ENCODE measurements at regions not wholly inside any gene's neighbourhood (a gene's known extent, or its start where the extent isn't known, plus 50 kb on each side); places are given as distances from the start of the nearest gene placed in this dataset.
A peak's percentile ranks its signal among the peaks of the same experiment; 100 is the strongest.

DNA sequence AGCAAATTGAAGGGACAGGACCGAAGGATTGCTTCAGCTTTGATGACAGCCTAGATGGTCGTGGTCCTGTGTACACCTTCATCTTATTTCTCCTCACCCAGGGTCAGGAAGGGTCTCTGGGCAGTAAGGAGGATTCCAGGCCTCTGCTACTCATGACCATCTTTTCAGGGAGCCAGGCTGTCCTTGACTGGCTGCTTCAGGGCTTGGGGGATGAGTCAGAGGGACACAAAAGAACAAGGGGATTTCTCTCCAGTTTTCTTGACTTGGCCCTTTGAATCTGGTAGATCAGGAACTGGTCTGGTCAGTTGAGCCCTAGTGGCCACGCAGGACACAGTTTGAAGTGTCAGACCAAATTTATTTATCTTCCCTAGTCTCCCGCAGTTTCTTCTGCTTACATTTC lies 402.1 kb upstream of the CHD6 start:
- TF ChIP-seq, protein P1, sequence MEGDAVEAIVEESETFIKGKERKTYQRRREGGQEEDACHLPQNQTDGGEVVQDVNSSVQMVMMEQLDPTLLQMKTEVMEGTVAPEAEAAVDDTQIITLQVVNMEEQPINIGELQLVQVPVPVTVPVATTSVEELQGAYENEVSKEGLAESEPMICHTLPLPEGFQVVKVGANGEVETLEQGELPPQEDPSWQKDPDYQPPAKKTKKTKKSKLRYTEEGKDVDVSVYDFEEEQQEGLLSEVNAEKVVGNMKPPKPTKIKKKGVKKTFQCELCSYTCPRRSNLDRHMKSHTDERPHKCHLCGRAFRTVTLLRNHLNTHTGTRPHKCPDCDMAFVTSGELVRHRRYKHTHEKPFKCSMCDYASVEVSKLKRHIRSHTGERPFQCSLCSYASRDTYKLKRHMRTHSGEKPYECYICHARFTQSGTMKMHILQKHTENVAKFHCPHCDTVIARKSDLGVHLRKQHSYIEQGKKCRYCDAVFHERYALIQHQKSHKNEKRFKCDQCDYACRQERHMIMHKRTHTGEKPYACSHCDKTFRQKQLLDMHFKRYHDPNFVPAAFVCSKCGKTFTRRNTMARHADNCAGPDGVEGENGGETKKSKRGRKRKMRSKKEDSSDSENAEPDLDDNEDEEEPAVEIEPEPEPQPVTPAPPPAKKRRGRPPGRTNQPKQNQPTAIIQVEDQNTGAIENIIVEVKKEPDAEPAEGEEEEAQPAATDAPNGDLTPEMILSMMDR (IDR thresholded peaks at IDR 0.05; ENCODE audit: control extremely low read depth, extremely low read depth), result no peak
- DNase-seq (no peak), ATAC-seq (ENCODE audit: insufficient read depth, low FRiP score) (no peak)
- no peaks in the 10 kb centered on the region for H3K36me3 ChIP-seq (ENCODE audit: control insufficient read depth in 4 of 4, insufficient read depth in 4 of 4, low read length in 4 of 4)
- no peaks in the 10 kb centered on the region for H3K27me3 ChIP-seq (ENCODE audit: control insufficient read depth in 3 of 3, insufficient read depth in 3 of 3, low read length in 2 of 3)
- H3K4me3 ChIP-seq, result no peak overlapping the region
- no peaks in the 10 kb centered on the region for H3K9me3 ChIP-seq (ENCODE audit: control insufficient read depth in 4 of 4, insufficient read depth in 3 of 4, low read length in 3 of 4)
- WGBS, 2 donors, result 64 to 65% methylated on average over 4 of the region's 4 CpGs
- H3K9ac ChIP-seq (ENCODE audit: insufficient read depth in 1 of 2, low read length in 2 of 2), result no peak overlapping the region
- H3K27ac ChIP-seq (ENCODE audit: low read depth in 1 of 2, low read length in 1 of 2), result no peak overlapping the region
- no peaks in the 10 kb centered on the region for H3K4me1 ChIP-seq (ENCODE audit: control insufficient read depth in 5 of 5, insufficient read depth in 5 of 5, low read length in 5 of 5)

DNA sequence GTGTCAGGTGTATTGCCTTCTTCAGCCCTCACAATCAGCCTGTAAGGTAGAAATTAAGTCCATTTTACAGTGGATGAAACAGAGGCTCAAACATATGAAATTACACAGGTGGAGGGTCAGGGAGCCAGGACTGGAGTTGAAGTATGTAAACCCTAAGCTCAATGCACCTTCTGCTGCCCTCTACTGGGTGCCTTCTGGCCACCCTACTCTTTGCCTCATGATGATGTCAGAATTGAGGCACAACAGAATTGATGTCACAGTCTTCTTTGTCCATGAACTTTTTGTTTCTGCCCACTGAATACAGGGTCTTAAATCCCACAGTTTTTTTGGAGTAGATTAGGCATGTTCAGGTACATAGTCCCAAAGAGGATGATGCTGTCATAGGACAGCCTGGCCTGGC lies 400.8 kb upstream of the CHD6 start:
- peak in 1 of 3 donors; percentile 12 for DNase-seq
- Histone ChIP-seq H3K9ac (ENCODE audit: insufficient read depth in 1 of 2, low read length in 2 of 2) (no peak overlapping the region), H3K9me3 (ENCODE audit: control insufficient read depth in 4 of 4, insufficient read depth in 3 of 4, low read length in 3 of 4) (no peaks in the 10 kb centered on the region), H3K4me3 (no peak overlapping the region), H3K27me3 (ENCODE audit: control insufficient read depth in 3 of 3, insufficient read depth in 3 of 3, low read length in 2 of 3) (no peaks in the 10 kb centered on the region), H3K36me3 (ENCODE audit: control insufficient read depth in 4 of 4, insufficient read depth in 4 of 4, low read length in 4 of 4) (no peaks in the 10 kb centered on the region), H3K4me1 (ENCODE audit: control insufficient read depth in 5 of 5, insufficient read depth in 5 of 5, low read length in 5 of 5) (no peaks in the 10 kb centered on the region), H3K27ac (ENCODE audit: low read depth in 1 of 2, low read length in 1 of 2) (no peak overlapping the region)
- TF ChIP-seq, protein P1 (IDR thresholded peaks at IDR 0.05; ENCODE audit: control extremely low read depth, extremely low read depth), result no peak
- no peak for ATAC-seq (ENCODE audit: insufficient read depth, low FRiP score)

DNA sequence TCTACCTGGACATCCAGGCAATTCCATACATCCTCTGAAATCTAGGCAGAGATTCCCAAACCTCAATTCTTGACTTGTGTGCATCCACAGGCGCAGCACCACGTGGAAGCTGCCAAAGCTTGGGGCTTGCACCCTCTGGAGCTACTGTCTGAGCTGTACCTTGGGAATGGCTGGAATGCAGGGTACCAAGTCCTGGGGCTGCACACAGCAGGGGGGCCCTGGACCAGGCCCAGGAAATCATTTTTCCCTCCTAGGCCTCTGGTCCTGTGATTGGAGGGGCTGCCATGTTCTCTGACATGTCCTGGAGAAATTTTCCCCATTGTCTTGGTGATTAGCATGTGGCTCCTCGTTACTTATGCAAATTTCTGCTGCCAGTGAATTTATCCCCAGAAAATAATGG lies 391.9 kb upstream of the CHD6 start:
- TF ChIP-seq, protein P1 (IDR thresholded peaks at IDR 0.05; ENCODE audit: control extremely low read depth, extremely low read depth), result no peak
- ATAC-seq (ENCODE audit: insufficient read depth, low FRiP score), result no peak
- no peak for DNase-seq
- H3K4me1 ChIP-seq (ENCODE audit: control insufficient read depth in 5 of 5, insufficient read depth in 5 of 5, low read length in 5 of 5), result no peaks in the 10 kb centered on the region
- H3K27ac ChIP-seq (ENCODE audit: low read depth in 1 of 2, low read length in 1 of 2), result no peak overlapping the region
- H3K9me3 ChIP-seq (ENCODE audit: control insufficient read depth in 4 of 4, insufficient read depth in 3 of 4, low read length in 3 of 4), result peaks cover 0 to 7% (median 1%) of the 10 kb centered on the region in 4 donors
- no peak overlapping the region for H3K4me3 ChIP-seq
- H3K9ac ChIP-seq (ENCODE audit: insufficient read depth in 1 of 2, low read length in 2 of 2), result no peak overlapping the region
- WGBS, 2 donors, result 69 to 78% methylated on average over 3 of the region's 3 CpGs
- no peaks in the 10 kb centered on the region for H3K36me3 ChIP-seq (ENCODE audit: control insufficient read depth in 4 of 4, insufficient read depth in 4 of 4, low read length in 4 of 4)
- peaks cover 0 to 3% (median 0%) of the 10 kb centered on the region in 3 donors for H3K27me3 ChIP-seq (ENCODE audit: control insufficient read depth in 3 of 3, insufficient read depth in 3 of 3, low read length in 2 of 3)

GRCh38 chr20:42007251-42007650 lies 389.1 kb upstream of the CHD6 start:
- no peak overlapping the region for H3K27ac ChIP-seq (ENCODE audit: low read depth in 1 of 2, low read length in 1 of 2)
- no peaks in the 10 kb centered on the region for H3K36me3 ChIP-seq (ENCODE audit: control insufficient read depth in 4 of 4, insufficient read depth in 4 of 4, low read length in 4 of 4)
- no peaks in the 10 kb centered on the region for H3K4me1 ChIP-seq (ENCODE audit: control insufficient read depth in 5 of 5, insufficient read depth in 5 of 5, low read length in 5 of 5)
- DNase-seq (no peak), ATAC-seq (ENCODE audit: insufficient read depth, low FRiP score) (no peak)
- H3K4me3 ChIP-seq, result no peak overlapping the region
- H3K9ac ChIP-seq (ENCODE audit: insufficient read depth in 1 of 2, low read length in 2 of 2), result no peak overlapping the region
- WGBS, 2 donors, result 79 to 87% methylated on average over 4 of the region's 4 CpGs
- TF ChIP-seq, protein P1 (IDR thresholded peaks at IDR 0.05; ENCODE audit: control extremely low read depth, extremely low read depth), result no peak
- H3K9me3 ChIP-seq (ENCODE audit: control insufficient read depth in 4 of 4, insufficient read depth in 3 of 4, low read length in 3 of 4), result peaks cover 0 to 7% (median 1%) of the 10 kb centered on the region in 4 donors
- H3K27me3 ChIP-seq (ENCODE audit: control insufficient read depth in 3 of 3, insufficient read depth in 3 of 3, low read length in 2 of 3), result peaks cover 0 to 3% (median 2%) of the 10 kb centered on the region in 3 donors

All from lung (tissue), 11 donors.